ENCODE measurements at regions not wholly inside any gene's neighbourhood (a gene's known extent, or its start where the extent isn't known, plus 50 kb on each side); places are given as distances from the start of the nearest gene placed in this dataset.

- Mint-ChIP-seq H3K36me3 (peaks cover 93% of the 10 kb centered on the region), H3K4me3 (no peak overlapping the region), H3K4me1 (peaks cover 0 to 7% (median 0%) of the 10 kb centered on the region in 3 donors), H3K27ac (no peak overlapping the region), H3K27me3 (no peaks in the 10 kb centered on the region), H3K9me3 (peaks cover 30 to 50% (median 47%) of the 10 kb centered on the region in 3 donors)
- Histone ChIP-seq H3K27ac (ENCODE audit: low read length) (no peak overlapping the region), H3K4me3 (ENCODE audit: control insufficient read depth in 1 of 2, extremely low read depth in 1 of 2, low read length in 1 of 2) (no peak overlapping the region), H3K27me3 (replicated peaks in 1 of 2; ENCODE audit: control insufficient read depth in 2 of 2, extremely low read depth in 1 of 2, insufficient read depth in 2 of 2, low read length in 1 of 2) (no peaks in the 10 kb centered on the region), H3K4me1 (ENCODE audit: control insufficient read depth in 1 of 2, extremely low read depth in 1 of 2, insufficient read depth in 2 of 2, low read length in 2 of 2) (no peaks in the 10 kb centered on the region), H3K9me3 (peaks cover 11% of the 10 kb centered on the region), H3K36me3 (ENCODE audit: control insufficient read depth in 2 of 2, extremely low read depth in 1 of 2, insufficient read depth in 1 of 2, low read length in 1 of 2) (no peaks in the 10 kb centered on the region)
- POLR2A ChIA-PET, result interaction anchor here (0.8 to 1.1 kb wide), 2 partner anchors 11 to 132 kb away, joined by 3 to 4 read pairs; no protein-coding TSS in a partner anchor
- ATAC-seq (replicated peaks in 1 of 4) (no peak), DNase-seq (peak in 2 of 35 experiments; percentile 2 to 17)
- CTCF ChIA-PET, result interaction anchor here in 1 of 2 donors (0.5 kb wide), 1 partner anchor 1359 kb away, joined by 3 read pairs; no protein-coding TSS in a partner anchor
Measured at GRCh38 chr4:123291329-123291728, 105.3 kb upstream of the SPRY1 start.

- ChIA-PET POLR2A (no interaction called here), CTCF (no interaction called here)
- WGBS (ENCODE audit: insufficient coverage), result no CpG with 5 or more reads among the region's 2 CpGs
- H3K27ac Mint-ChIP-seq, result no peak overlapping the region
- ATAC-seq (replicated peaks in 1 of 4) (no peak), DNase-seq (no peak)
- H3K36me3 ChIP-seq (ENCODE audit: control insufficient read depth in 2 of 2, extremely low read depth in 1 of 2, insufficient read depth in 1 of 2, low read length in 1 of 2), result no peaks in the 10 kb centered on the region
- no peak overlapping the region for H3K27ac ChIP-seq (ENCODE audit: low read length)
- H3K9me3 Mint-ChIP-seq, result peaks cover 2 to 5% (median 3%) of the 10 kb centered on the region in 3 donors
- H3K4me1 Mint-ChIP-seq, result peaks cover 0 to 7% (median 2%) of the 10 kb centered on the region in 3 donors
- no peak overlapping the region for H3K4me3 ChIP-seq (ENCODE audit: control insufficient read depth in 1 of 2, extremely low read depth in 1 of 2, low read length in 1 of 2)
- no peak overlapping the region for H3K4me3 Mint-ChIP-seq
- no peaks in the 10 kb centered on the region for H3K4me1 ChIP-seq (ENCODE audit: control insufficient read depth in 1 of 2, extremely low read depth in 1 of 2, insufficient read depth in 2 of 2, low read length in 2 of 2)
- H3K9me3 ChIP-seq, result no peaks in the 10 kb centered on the region
- H3K36me3 Mint-ChIP-seq, result peaks cover 51% of the 10 kb centered on the region
- no peaks in the 10 kb centered on the region for H3K27me3 Mint-ChIP-seq
- H3K27me3 ChIP-seq (replicated peaks in 1 of 2; ENCODE audit: control insufficient read depth in 2 of 2, extremely low read depth in 1 of 2, insufficient read depth in 2 of 2, low read length in 1 of 2), result no peaks in the 10 kb centered on the region
Measured at GRCh38 chr4:123297836-123298235, 98.8 kb upstream of the SPRY1 start.

GRCh38 chr4:123298261-123298660 lies 98.3 kb upstream of the SPRY1 start:
- WGBS (ENCODE audit: insufficient coverage), result 100% methylated on average over 5 of the region's 6 CpGs
- H3K36me3 Mint-ChIP-seq, result peaks cover 51% of the 10 kb centered on the region

GRCh38 chr4:123298801-123299200 lies 97.8 kb upstream of the SPRY1 start:
- Histone ChIP-seq H3K4me3 (ENCODE audit: control insufficient read depth in 1 of 2, extremely low read depth in 1 of 2, low read length in 1 of 2) (no peak overlapping the region), H3K27me3 (replicated peaks in 1 of 2; ENCODE audit: control insufficient read depth in 2 of 2, extremely low read depth in 1 of 2, insufficient read depth in 2 of 2, low read length in 1 of 2) (no peaks in the 10 kb centered on the region), H3K9me3 (no peaks in the 10 kb centered on the region), H3K27ac (ENCODE audit: low read length) (no peak overlapping the region), H3K4me1 (ENCODE audit: control insufficient read depth in 1 of 2, extremely low read depth in 1 of 2, insufficient read depth in 2 of 2, low read length in 2 of 2) (no peaks in the 10 kb centered on the region), H3K36me3 (ENCODE audit: control insufficient read depth in 2 of 2, extremely low read depth in 1 of 2, insufficient read depth in 1 of 2, low read length in 1 of 2) (no peaks in the 10 kb centered on the region)
- ChIA-PET POLR2A (no interaction called here), CTCF (no interaction called here)
- no peak for DNase-seq
- Mint-ChIP-seq H3K4me3 (no peak overlapping the region), H3K4me1 (peaks cover under 1 to 7% (median 2%) of the 10 kb centered on the region in 3 donors), H3K9me3 (peaks cover 2 to 5% (median 3%) of the 10 kb centered on the region in 3 donors), H3K27me3 (no peaks in the 10 kb centered on the region), H3K27ac (no peak overlapping the region), H3K36me3 (peaks cover 46% of the 10 kb centered on the region)
- no CpG with 5 or more reads among the region's 2 CpGs for WGBS (ENCODE audit: insufficient coverage)
- no peak for ATAC-seq (replicated peaks in 1 of 4)

More at GRCh38 chr4:123298261-123298660, 98.3 kb upstream of the SPRY1 start:
- Histone ChIP-seq H3K27ac (ENCODE audit: low read length) (no peak overlapping the region), H3K4me3 (ENCODE audit: control insufficient read depth in 1 of 2, extremely low read depth in 1 of 2, low read length in 1 of 2) (no peak overlapping the region), H3K27me3 (replicated peaks in 1 of 2; ENCODE audit: control insufficient read depth in 2 of 2, extremely low read depth in 1 of 2, insufficient read depth in 2 of 2, low read length in 1 of 2) (no peaks in the 10 kb centered on the region), H3K36me3 (ENCODE audit: control insufficient read depth in 2 of 2, extremely low read depth in 1 of 2, insufficient read depth in 1 of 2, low read length in 1 of 2) (no peaks in the 10 kb centered on the region), H3K9me3 (no peaks in the 10 kb centered on the region), H3K4me1 (ENCODE audit: control insufficient read depth in 1 of 2, extremely low read depth in 1 of 2, insufficient read depth in 2 of 2, low read length in 2 of 2) (no peaks in the 10 kb centered on the region)
- no peak overlapping the region for H3K27ac Mint-ChIP-seq
- H3K4me1 Mint-ChIP-seq, result peaks cover 0 to 7% (median 2%) of the 10 kb centered on the region in 3 donors
- peaks cover 2 to 5% (median 3%) of the 10 kb centered on the region in 3 donors for H3K9me3 Mint-ChIP-seq
- no peak for ATAC-seq (replicated peaks in 1 of 4)
- H3K4me3 Mint-ChIP-seq, result no peak overlapping the region
- ChIA-PET POLR2A (no interaction called here), CTCF (no interaction called here)
- H3K27me3 Mint-ChIP-seq, result no peaks in the 10 kb centered on the region
- DNase-seq, result no peak

- H3K36me3 ChIP-seq (ENCODE audit: control insufficient read depth in 2 of 2, extremely low read depth in 1 of 2, insufficient read depth in 1 of 2, low read length in 1 of 2), result no peaks in the 10 kb centered on the region
- no peaks in the 10 kb centered on the region for H3K27me3 Mint-ChIP-seq
- no peak overlapping the region for H3K27ac Mint-ChIP-seq
- CTCF ChIA-PET, result no interaction called here
- H3K4me1 ChIP-seq (ENCODE audit: control insufficient read depth in 1 of 2, extremely low read depth in 1 of 2, insufficient read depth in 2 of 2, low read length in 2 of 2), result no peaks in the 10 kb centered on the region
- peaks cover 1 to 5% (median 3%) of the 10 kb centered on the region in 3 donors for H3K9me3 Mint-ChIP-seq
- no peaks in the 10 kb centered on the region for H3K9me3 ChIP-seq
- H3K4me3 Mint-ChIP-seq, result no peak overlapping the region
- DNase-seq, result no peak
- no peak for ATAC-seq (replicated peaks in 1 of 4)
- H3K27me3 ChIP-seq (replicated peaks in 1 of 2; ENCODE audit: control insufficient read depth in 2 of 2, extremely low read depth in 1 of 2, insufficient read depth in 2 of 2, low read length in 1 of 2), result no peaks in the 10 kb centered on the region
- peaks cover 45% of the 10 kb centered on the region for H3K36me3 Mint-ChIP-seq
- no peak overlapping the region for H3K4me3 ChIP-seq (ENCODE audit: control insufficient read depth in 1 of 2, extremely low read depth in 1 of 2, low read length in 1 of 2)
- POLR2A ChIA-PET, result no interaction called here
- H3K27ac ChIP-seq (ENCODE audit: low read length), result no peak overlapping the region
- peaks cover 5 to 7% (median 6%) of the 10 kb centered on the region in 3 donors for H3K4me1 Mint-ChIP-seq
Measured at GRCh38 chr4:123299212-123299691, 97.3 kb upstream of the SPRY1 start.

GRCh38 chr4:123300222-123301039 lies 96.2 kb upstream of the SPRY1 start:
- no peaks in the 10 kb centered on the region for H3K9me3 ChIP-seq
- Mint-ChIP-seq H3K9me3 (peaks cover 0 to 5% (median 0%) of the 10 kb centered on the region in 3 donors), H3K4me3 (no peak overlapping the region), H3K27ac (no peak overlapping the region), H3K4me1 (peaks cover 7 to 8% (median 7%) of the 10 kb centered on the region in 3 donors), H3K36me3 (peaks cover 40% of the 10 kb centered on the region), H3K27me3 (no peaks in the 10 kb centered on the region)
- no peaks in the 10 kb centered on the region for H3K27me3 ChIP-seq (replicated peaks in 1 of 2; ENCODE audit: control insufficient read depth in 2 of 2, extremely low read depth in 1 of 2, insufficient read depth in 2 of 2, low read length in 1 of 2)
- H3K27ac ChIP-seq (ENCODE audit: low read length), result no peak overlapping the region
- CTCF ChIA-PET, result no interaction called here
- ATAC-seq (replicated peaks in 1 of 4) (no peak), DNase-seq (peak in 1 of 35 experiments; percentile 5)
- H3K36me3 ChIP-seq (ENCODE audit: control insufficient read depth in 2 of 2, extremely low read depth in 1 of 2, insufficient read depth in 1 of 2, low read length in 1 of 2), result no peaks in the 10 kb centered on the region
- no peaks in the 10 kb centered on the region for H3K4me1 ChIP-seq (ENCODE audit: control insufficient read depth in 1 of 2, extremely low read depth in 1 of 2, insufficient read depth in 2 of 2, low read length in 2 of 2)
- WGBS (ENCODE audit: insufficient coverage), result no CpG with 5 or more reads among the region's 4 CpGs
- H3K4me3 ChIP-seq (ENCODE audit: control insufficient read depth in 1 of 2, extremely low read depth in 1 of 2, low read length in 1 of 2), result no peak overlapping the region
- POLR2A ChIA-PET, result no interaction called here

Data from T-cell (primary cell).